HEK293 (cell line): ENCODE measurements at regions not wholly inside any gene's neighbourhood (a gene's known extent, or its start where the extent isn't known, plus 50 kb on each side); places are given as distances from the start of the nearest gene placed in this dataset.

Experiments used
- CTCF ChIA-PET: fragments of 350-600 bp; formaldehyde crosslinking; extraction: SDS; loops from one replicate; lab custom pipeline; 2021; ENCODE audit warnings: antibody characterized with exemption; lab: Yijun Ruan, JAX
- POLR2A ChIA-PET: fragments of 300-600 bp; formaldehyde crosslinking; extraction: SDS; loops from one replicate; lab custom pipeline; 2020; ENCODE audit warnings: antibody characterized with exemption, inconsistent platforms; lab: Yijun Ruan, JAX
- H3K27ac ChIP-seq: fragments of 200-500 bp; sonication (Bioruptor generic); 2 replicates; pipeline ENCODE4 v1.5.1; 2014; ENCODE audit warnings: low read depth, low read length, control low read depth, inconsistent platforms; ENCODE audit errors: extremely low read depth
- H3K36me3 ChIP-seq, 2 experiments: fragments of 200-500 bp in 1 of 2; sonication (Bioruptor generic) in 1 of 2; 1 replicate in 1 of 2; 2 replicates in 1 of 2; pipeline ENCODE4 v1.5.1; 2014 to 2017; ENCODE audit warnings: inconsistent platforms in 2 of 2, low read length in 2 of 2; ENCODE audit not compliant: control insufficient read depth in 2 of 2, insufficient read depth in 1 of 2
- H3K4me1 ChIP-seq: fragments of 200-500 bp; sonication (Bioruptor generic); 2 replicates; pipeline ENCODE4 v1.5.1; 2014; ENCODE audit warnings: mild to moderate bottlenecking, low read length, inconsistent platforms; ENCODE audit not compliant: control insufficient read depth, insufficient read depth
- H3K4me3 ChIP-seq: 2 replicates; pipeline ENCODE4 v1.5.1; 2011; ENCODE audit warnings: low read depth, mild to moderate bottlenecking, control low read depth, low read length, moderate library complexity
- H3K9me3 ChIP-seq: fragments of 200-500 bp; sonication (Bioruptor generic); 2 replicates; pipeline ENCODE4 v1.5.1; 2014; ENCODE audit warnings: low read depth, low read length, inconsistent platforms; ENCODE audit not compliant: control insufficient read depth, insufficient read depth
- EGR2 ChIP-seq: fragments of 450-650 bp; formaldehyde crosslinking; IDR thresholded peaks from 2 replicates; pipeline ENCODE4 v1.5.1; 2016; ENCODE audit warnings: low read depth, missing biosample characterization, missing genetic modification characterization
- GFI1B ChIP-seq: fragments of 450-650 bp; formaldehyde crosslinking; IDR thresholded peaks from 2 replicates; pipeline ENCODE4 v1.5.1; 2016; ENCODE audit warnings: missing biosample characterization, missing genetic modification characterization
- KLF1 ChIP-seq: fragments of 450-650 bp; formaldehyde crosslinking; IDR thresholded peaks from 2 replicates; pipeline ENCODE4 v1.5.1; 2016; ENCODE audit warnings: missing biosample characterization, missing genetic modification characterization
- KLF17 ChIP-seq: fragments of 450-650 bp; formaldehyde crosslinking; IDR thresholded peaks from 2 replicates; pipeline ENCODE4 v1.5.1; 2016; ENCODE audit warnings: missing biosample characterization, missing genetic modification characterization
- PRDM1 ChIP-seq: fragments of 450-650 bp; formaldehyde crosslinking; IDR thresholded peaks from 2 replicates; pipeline ENCODE4; 2016; ENCODE audit warnings: missing biosample characterization, missing genetic modification characterization
- PRDM2 ChIP-seq: fragments of 450-650 bp; formaldehyde crosslinking; IDR thresholded peaks from 2 replicates; pipeline ENCODE4 v1.5.1; 2016; ENCODE audit warnings: missing biosample characterization, missing genetic modification characterization, borderline replicate concordance
- REST ChIP-seq: fragments of 450-650 bp; formaldehyde crosslinking; IDR thresholded peaks from 2 replicates; pipeline ENCODE4 v1.5.1; 2016; ENCODE audit warnings: missing biosample characterization, missing genetic modification characterization
- SP7 ChIP-seq: fragments of 450-650 bp; formaldehyde crosslinking; IDR thresholded peaks from 2 replicates; pipeline ENCODE4 v1.5.1; 2016; ENCODE audit warnings: missing biosample characterization, missing genetic modification characterization
- WT1 ChIP-seq: fragments of 450-650 bp; formaldehyde crosslinking; IDR thresholded peaks from 2 replicates; pipeline ENCODE4 v1.5.1; 2016; ENCODE audit warnings: missing biosample characterization, missing genetic modification characterization
- YY2 ChIP-seq: fragments of 450-650 bp; formaldehyde crosslinking; IDR thresholded peaks from 2 replicates; pipeline ENCODE4 v1.5.1; 2016; ENCODE audit warnings: missing biosample characterization, missing genetic modification characterization
- ZBTB1 ChIP-seq: fragments of 450-650 bp; formaldehyde crosslinking; IDR thresholded peaks from 2 replicates; pipeline ENCODE4 v1.5.1; 2016; ENCODE audit warnings: missing biosample characterization, missing genetic modification characterization
- ZBTB44 ChIP-seq: fragments of 450-650 bp; IDR thresholded peaks from 2 replicates; pipeline ENCODE4 v1.5.1; 2018; ENCODE audit warnings: missing biosample characterization, mild to moderate bottlenecking, missing genetic modification characterization
- ZBTB7A ChIP-seq: fragments of 450-650 bp; formaldehyde crosslinking; IDR thresholded peaks from 2 replicates; pipeline ENCODE4 v1.5.1; 2016; ENCODE audit warnings: low read depth, missing biosample characterization, missing genetic modification characterization
- ZFP41 ChIP-seq: fragments of 450-650 bp; formaldehyde crosslinking; IDR thresholded peaks from 2 replicates; pipeline ENCODE4 v1.5.1; 2016; ENCODE audit warnings: missing biosample characterization, missing genetic modification characterization, borderline replicate concordance
- ZNF138 ChIP-seq: fragments of 450-650 bp; formaldehyde crosslinking; IDR thresholded peaks from 2 replicates; pipeline ENCODE4 v1.5.1; 2016; ENCODE audit warnings: missing biosample characterization, missing genetic modification characterization, borderline replicate concordance
- ZNF157 ChIP-seq: fragments of 450-650 bp; formaldehyde crosslinking; IDR thresholded peaks from 2 replicates; pipeline ENCODE4 v1.5.1; 2016; ENCODE audit warnings: missing biosample characterization, missing genetic modification characterization
- ZNF184 ChIP-seq: fragments of 450-650 bp; IDR thresholded peaks from 2 replicates; pipeline ENCODE4 v1.5.1; 2018; ENCODE audit warnings: missing biosample characterization, mild to moderate bottlenecking, missing genetic modification characterization
- ZNF19 ChIP-seq: fragments of 450-650 bp; formaldehyde crosslinking; IDR thresholded peaks from 2 replicates; pipeline ENCODE4; 2016; ENCODE audit warnings: missing biosample characterization, missing genetic modification characterization, low read depth
- ZNF211 ChIP-seq: fragments of 450-650 bp; formaldehyde crosslinking; IDR thresholded peaks from 2 replicates; pipeline ENCODE4 v1.5.1; 2016; ENCODE audit warnings: low read depth, missing biosample characterization, missing genetic modification characterization
- ZNF223 ChIP-seq: fragments of 450-650 bp; formaldehyde crosslinking; IDR thresholded peaks from 2 replicates; pipeline ENCODE4 v1.5.1; 2016; ENCODE audit warnings: missing biosample characterization, missing genetic modification characterization
- ZNF248 ChIP-seq: fragments of 450-650 bp; formaldehyde crosslinking; IDR thresholded peaks from 2 replicates; pipeline ENCODE4 v1.5.1; 2017; ENCODE audit warnings: missing biosample characterization, missing genetic modification characterization
- ZNF292 ChIP-seq: fragments of 450-650 bp; formaldehyde crosslinking; IDR thresholded peaks from 2 replicates; pipeline ENCODE4 v1.5.1; 2016; ENCODE audit warnings: low read depth, missing biosample characterization, missing genetic modification characterization, borderline replicate concordance
- ZNF404 ChIP-seq: fragments of 450-650 bp; formaldehyde crosslinking; IDR thresholded peaks from 2 replicates; pipeline ENCODE4 v1.5.1; 2017; ENCODE audit warnings: missing biosample characterization, missing genetic modification characterization
- ZNF624 ChIP-seq: fragments of 450-650 bp; formaldehyde crosslinking; IDR thresholded peaks from 2 replicates; pipeline ENCODE4 v1.5.1; 2017; ENCODE audit warnings: missing biosample characterization, missing genetic modification characterization
- ZNF830 ChIP-seq: fragments of 450-650 bp; IDR thresholded peaks from 2 replicates; pipeline ENCODE4 v1.5.0; 2018; ENCODE audit warnings: missing biosample characterization, missing genetic modification characterization, low read depth, mild to moderate bottlenecking, moderate library complexity

- no peak for TF ChIP-seq EGR2 (tag by site-specific recombination)
Measured at GRCh38 chr6:74063391-74063790, 367.4 kb downstream of the CD109 start (continued).

- no peaks in the 10 kb centered on the region for H3K36me3 ChIP-seq
- CTCF ChIA-PET: no interaction called here
- no peaks in the 10 kb centered on the region for H3K9me3 ChIP-seq
- POLR2A ChIA-PET: no interaction called here
- TF ChIP-seq ZNF211 (tag by site-specific recombination) (no peak), ZNF223 (tag by site-specific recombination) (no peak), GFI1B (tag by site-specific recombination) (no peak), ZNF157 (no peak), ZNF19 (tag by site-specific recombination) (no peak), ZNF830 (no peak), ZNF184 (tag by site-specific recombination) (no peak), REST (tag by site-specific recombination) (no peak), ZNF248 (tag by site-specific recombination) (no peak), ZBTB44 (tag by site-specific recombination) (no peak), ZNF138 (no peak)
- no peak overlapping the region for H3K27ac ChIP-seq
- no peaks in the 10 kb centered on the region for H3K4me1 ChIP-seq
- no peak overlapping the region for H3K4me3 ChIP-seq
Measured at GRCh38 chr6:74061201-74061600, 365.2 kb downstream of the CD109 start.

- Histone ChIP-seq H3K4me1 (no peaks in the 10 kb centered on the region), H3K4me3 (no peak overlapping the region), H3K27ac (no peak overlapping the region), H3K36me3 (no peaks in the 10 kb centered on the region), H3K9me3 (no peaks in the 10 kb centered on the region)
- ChIA-PET CTCF (no interaction called here), POLR2A (no interaction called here)
- TF ChIP-seq PRDM1 (no peak), YY2 (no peak), WT1 (tag by site-specific recombination) (no peak), SP7 (no peak), ZBTB7A (tag by site-specific recombination) (no peak), ZNF404 (tag by site-specific recombination) (no peak), PRDM2 (tag by site-specific recombination) (no peak), KLF1 (tag by site-specific recombination) (no peak), ZNF292 (tag by site-specific recombination) (no peak), ZFP41 (no peak), ZBTB1 (tag by site-specific recombination) (no peak), KLF17 (tag by site-specific recombination) (no peak), ZNF624 (tag by site-specific recombination) (no peak)
Measured at GRCh38 chr6:74060354-74060753, 364.4 kb downstream of the CD109 start.
